ENCODE measurements at regions not wholly inside any gene's neighbourhood (a gene's known extent, or its start where the extent isn't known, plus 50 kb on each side); places are given as distances from the start of the nearest gene placed in this dataset.

DNA sequence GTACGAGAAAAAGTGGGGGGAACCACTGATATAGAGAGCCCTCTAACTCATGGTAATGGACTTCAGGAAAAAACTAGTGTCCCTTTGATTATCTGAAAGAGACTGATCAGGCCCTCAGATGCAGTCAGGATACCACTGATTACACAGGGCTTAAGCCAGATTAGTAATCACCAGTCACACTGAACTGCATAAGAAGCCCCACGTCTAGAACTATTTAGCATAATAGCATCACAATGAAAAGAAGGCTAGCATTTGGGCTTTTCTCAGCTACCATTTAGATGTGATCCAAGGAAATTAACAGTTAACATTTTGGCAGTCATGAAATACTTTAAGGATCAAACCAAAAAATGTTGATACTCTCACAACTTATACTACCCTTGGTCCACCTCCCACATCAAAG is 813.1 kb upstream of the POU3F3 start (continued):
- TF ChIP-seq FOSL2 (IDR thresholded peaks at IDR 0.05; ENCODE audit: borderline replicate concordance, low read depth) (no peak), RXRA (IDR thresholded peaks at IDR 0.05; ENCODE audit: borderline replicate concordance, low read depth) (no peak), CHD2 (IDR thresholded peaks at IDR 0.05; ENCODE audit: low read length, partially characterized antibody) (no peak)

DNA sequence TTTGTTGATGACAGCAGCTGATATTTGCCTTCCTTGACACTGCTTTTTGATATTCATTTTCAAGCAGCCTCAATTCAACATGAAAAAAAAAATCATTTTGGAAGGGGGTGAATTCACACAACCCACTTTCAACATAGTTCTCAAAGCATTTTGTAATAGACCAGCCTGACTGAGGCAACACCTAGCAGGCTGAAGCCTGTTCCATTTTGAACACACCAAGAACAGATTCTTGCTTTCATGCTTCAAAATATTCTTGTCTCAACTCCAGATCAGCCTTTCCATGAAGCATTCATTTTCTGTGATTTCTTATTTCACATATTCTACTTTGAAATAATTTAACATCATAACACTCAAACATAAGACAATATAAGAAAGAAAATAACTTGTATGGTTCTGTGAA is 812.6 kb upstream of the POU3F3 start:
- Histone ChIP-seq H4K20me1 (ENCODE audit: insufficient read depth) (no peaks in the 10 kb centered on the region), H3K4me2 (no peak overlapping the region), H3K27me3 (ENCODE audit: insufficient read depth) (no peaks in the 10 kb centered on the region), H3K9ac (no peak overlapping the region), H3K9me3 (no peaks in the 10 kb centered on the region), H3K4me3 (ENCODE audit: low read depth in 2 of 2, low read length in 1 of 2) (no peak overlapping the region), H3K9me2 (no peaks in the 10 kb centered on the region), H3K4me1 (ENCODE audit: control insufficient read depth in 1 of 2, insufficient read depth in 2 of 2, low read depth in 1 of 2, low read length in 1 of 2) (no peaks in the 10 kb centered on the region), H3K79me2 (ENCODE audit: insufficient read depth) (no peaks in the 10 kb centered on the region), H3K27ac (ENCODE audit: low read depth in 2 of 2, low read length in 1 of 2) (no peak overlapping the region), H3F3A (replicated peaks; ENCODE audit: insufficient read depth) (no peaks in the 10 kb centered on the region), H2AFZ (ENCODE audit: low read depth) (no peak overlapping the region), H3K36me3 (replicated peaks in 1 of 2; ENCODE audit: control insufficient read depth in 1 of 2, insufficient read depth in 2 of 2, low read length in 1 of 2) (no peaks in the 10 kb centered on the region)
- TF ChIP-seq GATA2 (CRISPR knock-in tag; IDR thresholded peaks at IDR 0.05) (no peak), EZH2phosphoT487 (IDR thresholded peaks at IDR 0.05; ENCODE audit: borderline replicate concordance, low read depth) (no peak), RXRA (IDR thresholded peaks at IDR 0.05; ENCODE audit: borderline replicate concordance, low read depth) (no peak), CHD2 (IDR thresholded peaks at IDR 0.05; ENCODE audit: low read length, partially characterized antibody) (no peak), SIN3A (IDR thresholded peaks at IDR 0.05; ENCODE audit: borderline replicate concordance, low read depth, low read length) (no peak), GABPA (IDR thresholded peaks at IDR 0.05; ENCODE audit: low read depth) (no peak), MEF2A (IDR thresholded peaks at IDR 0.05; ENCODE audit: borderline replicate concordance, low read depth) (no peak), TCF12 (IDR thresholded peaks at IDR 0.05) (no peak), RFX5 (IDR thresholded peaks at IDR 0.05; ENCODE audit: low read length) (no peak), YY1 (IDR thresholded peaks at IDR 0.05; ENCODE audit: low read depth) (no peak), JUND (IDR thresholded peaks at IDR 0.05) (no peak)
- TF ChIP-seq, protein P1, sequence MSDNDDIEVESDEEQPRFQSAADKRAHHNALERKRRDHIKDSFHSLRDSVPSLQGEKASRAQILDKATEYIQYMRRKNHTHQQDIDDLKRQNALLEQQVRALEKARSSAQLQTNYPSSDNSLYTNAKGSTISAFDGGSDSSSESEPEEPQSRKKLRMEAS (IDR thresholded peaks at IDR 0.05; ENCODE audit: low read depth) = no peak
- TF ChIP-seq, protein P2, sequence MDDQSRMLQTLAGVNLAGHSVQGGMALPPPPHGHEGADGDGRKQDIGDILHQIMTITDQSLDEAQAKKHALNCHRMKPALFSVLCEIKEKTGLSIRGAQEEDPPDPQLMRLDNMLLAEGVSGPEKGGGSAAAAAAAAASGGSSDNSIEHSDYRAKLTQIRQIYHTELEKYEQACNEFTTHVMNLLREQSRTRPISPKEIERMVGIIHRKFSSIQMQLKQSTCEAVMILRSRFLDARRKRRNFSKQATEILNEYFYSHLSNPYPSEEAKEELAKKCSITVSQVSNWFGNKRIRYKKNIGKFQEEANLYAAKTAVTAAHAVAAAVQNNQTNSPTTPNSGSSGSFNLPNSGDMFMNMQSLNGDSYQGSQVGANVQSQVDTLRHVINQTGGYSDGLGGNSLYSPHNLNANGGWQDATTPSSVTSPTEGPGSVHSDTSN (IDR thresholded peaks at IDR 0.05) = no peak
- TF ChIP-seq, protein P3, sequence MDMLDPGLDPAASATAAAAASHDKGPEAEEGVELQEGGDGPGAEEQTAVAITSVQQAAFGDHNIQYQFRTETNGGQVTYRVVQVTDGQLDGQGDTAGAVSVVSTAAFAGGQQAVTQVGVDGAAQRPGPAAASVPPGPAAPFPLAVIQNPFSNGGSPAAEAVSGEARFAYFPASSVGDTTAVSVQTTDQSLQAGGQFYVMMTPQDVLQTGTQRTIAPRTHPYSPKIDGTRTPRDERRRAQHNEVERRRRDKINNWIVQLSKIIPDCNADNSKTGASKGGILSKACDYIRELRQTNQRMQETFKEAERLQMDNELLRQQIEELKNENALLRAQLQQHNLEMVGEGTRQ (IDR thresholded peaks at IDR 0.05; ENCODE audit: borderline replicate concordance, low read depth, low read length) = no peak
- ChIA-PET CTCF (no interaction called here), POLR2A (no interaction called here)
- no peak for DNase-seq

DNA sequence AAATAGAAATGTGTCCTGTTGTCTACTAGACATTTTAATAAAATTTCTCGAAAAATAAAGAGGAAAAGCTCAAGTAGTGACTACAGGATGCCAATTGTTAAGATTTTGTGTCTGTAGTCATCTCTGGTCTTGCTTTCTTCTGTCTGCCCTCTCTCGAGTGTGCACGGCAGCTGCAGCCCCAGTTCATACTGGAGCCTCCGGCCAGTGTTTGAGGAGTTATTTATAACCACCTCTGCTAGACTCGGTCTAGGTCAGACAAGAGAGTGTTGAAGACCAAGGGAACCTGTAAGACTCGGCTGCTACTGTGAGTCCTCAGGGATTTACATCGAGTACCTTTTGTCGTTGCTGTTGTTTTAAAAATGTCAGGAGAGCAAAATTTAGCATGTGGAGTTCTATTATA is 810.1 kb upstream of the POU3F3 start:
- no peak overlapping the region for H3K9ac ChIP-seq
- no peaks in the 10 kb centered on the region for H3K79me2 ChIP-seq (ENCODE audit: insufficient read depth)
- TF ChIP-seq, protein P4, sequence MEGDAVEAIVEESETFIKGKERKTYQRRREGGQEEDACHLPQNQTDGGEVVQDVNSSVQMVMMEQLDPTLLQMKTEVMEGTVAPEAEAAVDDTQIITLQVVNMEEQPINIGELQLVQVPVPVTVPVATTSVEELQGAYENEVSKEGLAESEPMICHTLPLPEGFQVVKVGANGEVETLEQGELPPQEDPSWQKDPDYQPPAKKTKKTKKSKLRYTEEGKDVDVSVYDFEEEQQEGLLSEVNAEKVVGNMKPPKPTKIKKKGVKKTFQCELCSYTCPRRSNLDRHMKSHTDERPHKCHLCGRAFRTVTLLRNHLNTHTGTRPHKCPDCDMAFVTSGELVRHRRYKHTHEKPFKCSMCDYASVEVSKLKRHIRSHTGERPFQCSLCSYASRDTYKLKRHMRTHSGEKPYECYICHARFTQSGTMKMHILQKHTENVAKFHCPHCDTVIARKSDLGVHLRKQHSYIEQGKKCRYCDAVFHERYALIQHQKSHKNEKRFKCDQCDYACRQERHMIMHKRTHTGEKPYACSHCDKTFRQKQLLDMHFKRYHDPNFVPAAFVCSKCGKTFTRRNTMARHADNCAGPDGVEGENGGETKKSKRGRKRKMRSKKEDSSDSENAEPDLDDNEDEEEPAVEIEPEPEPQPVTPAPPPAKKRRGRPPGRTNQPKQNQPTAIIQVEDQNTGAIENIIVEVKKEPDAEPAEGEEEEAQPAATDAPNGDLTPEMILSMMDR (IDR thresholded peaks at IDR 0.05) = no peak
- TF ChIP-seq MXI1 (IDR thresholded peaks at IDR 0.05; ENCODE audit: low read depth, low read length) (no peak), RCOR1 (IDR thresholded peaks at IDR 0.05; ENCODE audit: low read length) (no peak), SMC3 (IDR thresholded peaks at IDR 0.05; ENCODE audit: low read depth, low read length) (no peak), FOXJ3 (CRISPR knock-in tag; IDR thresholded peaks at IDR 0.05) (no peak)
- WGBS (ENCODE audit: low lambda C conversion rate) = 12% methylated on average over 8 of the region's 8 CpGs
- H3K9me2 ChIP-seq = no peaks in the 10 kb centered on the region
- no peak for DNase-seq
- H3F3A ChIP-seq (replicated peaks; ENCODE audit: insufficient read depth) = no peaks in the 10 kb centered on the region
- no peak overlapping the region for H3K4me2 ChIP-seq
- POLR2A ChIA-PET = no interaction called here
- no peaks in the 10 kb centered on the region for H3K27me3 ChIP-seq (ENCODE audit: insufficient read depth)
- CTCF ChIA-PET = interaction anchor here (0.6 to 1.0 kb wide), 2 partner anchors 85 to 705 kb away, joined by 3 read pairs; no protein-coding TSS in a partner anchor
- H3K4me3 ChIP-seq (ENCODE audit: low read depth in 2 of 2, low read length in 1 of 2) = no peak overlapping the region
- H3K36me3 ChIP-seq (replicated peaks in 1 of 2; ENCODE audit: control insufficient read depth in 1 of 2, insufficient read depth in 2 of 2, low read length in 1 of 2) = no peaks in the 10 kb centered on the region
- H2AFZ ChIP-seq (ENCODE audit: low read depth) = no peak overlapping the region
- no peak overlapping the region for H3K27ac ChIP-seq (ENCODE audit: low read depth in 2 of 2, low read length in 1 of 2)
- no peaks in the 10 kb centered on the region for H4K20me1 ChIP-seq (ENCODE audit: insufficient read depth)
- no peaks in the 10 kb centered on the region for H3K9me3 ChIP-seq
- H3K4me1 ChIP-seq (ENCODE audit: control insufficient read depth in 1 of 2, insufficient read depth in 2 of 2, low read depth in 1 of 2, low read length in 1 of 2) = no peaks in the 10 kb centered on the region
